ENCODE measurements at regions not wholly inside any gene's neighbourhood (a gene's known extent, or its start where the extent isn't known, plus 50 kb on each side); places are given as distances from the start of the nearest gene placed in this dataset.

DNA sequence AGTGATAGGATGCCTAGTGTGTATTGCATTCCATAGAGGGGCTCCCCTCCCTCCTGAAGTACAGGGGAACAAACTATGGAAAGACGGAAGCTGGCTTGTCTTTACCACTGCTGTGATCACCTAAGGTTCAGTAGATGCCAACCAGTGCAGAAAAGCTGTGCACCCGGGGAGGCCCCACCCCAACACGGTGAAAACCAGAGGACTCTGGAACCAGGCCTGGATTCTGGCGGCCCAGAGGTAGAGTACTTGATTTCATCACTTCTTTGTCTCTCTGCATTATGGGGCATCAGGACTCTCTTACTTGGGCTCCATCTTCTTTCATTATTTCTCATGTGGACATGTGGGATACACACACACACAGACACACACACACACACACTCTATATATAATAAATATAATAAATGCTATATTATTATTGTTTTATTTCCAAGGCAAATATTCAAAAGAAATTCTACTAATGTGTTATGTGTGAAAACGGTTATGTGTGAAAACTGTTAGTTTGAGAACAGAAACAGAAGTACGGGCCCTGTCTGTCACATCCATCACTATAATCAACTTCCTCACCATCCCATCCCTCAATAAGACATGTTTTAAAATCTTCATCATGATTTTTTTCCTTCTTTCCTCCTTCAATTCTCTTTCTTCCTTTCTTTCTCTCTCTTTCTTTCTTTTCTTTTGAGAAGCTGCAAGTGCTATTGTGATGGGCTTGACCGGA, 152.4 kb upstream of the CMC1 start:
- DNase-seq (ENCODE audit: low read depth) = no peak

DNA sequence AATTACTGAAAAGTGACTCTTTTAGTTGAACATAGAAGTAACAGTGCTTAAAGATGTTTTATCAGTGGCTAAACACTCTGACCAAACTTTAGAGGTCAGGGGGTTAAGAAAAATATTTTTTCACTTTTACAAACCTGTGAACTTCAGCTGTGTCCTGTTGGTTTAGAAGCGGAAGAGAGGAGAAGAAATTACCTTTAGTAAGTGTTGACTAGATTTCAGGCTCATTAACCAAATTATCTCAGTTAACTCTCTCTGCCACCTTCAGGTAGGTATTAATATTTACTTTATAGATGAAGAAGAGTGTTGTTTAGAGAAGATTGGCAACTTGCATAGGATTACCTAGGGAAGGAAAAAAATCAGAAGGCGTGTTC, 151.9 kb upstream of the CMC1 start:
- H3K36me3 ChIP-seq (ENCODE audit: control insufficient read depth, insufficient read depth, low read length) = no peaks in the 10 kb centered on the region
- no peaks in the 10 kb centered on the region for H3K27me3 ChIP-seq (ENCODE audit: control insufficient read depth, insufficient read depth, low read length)
- TF ChIP-seq, protein P1, sequence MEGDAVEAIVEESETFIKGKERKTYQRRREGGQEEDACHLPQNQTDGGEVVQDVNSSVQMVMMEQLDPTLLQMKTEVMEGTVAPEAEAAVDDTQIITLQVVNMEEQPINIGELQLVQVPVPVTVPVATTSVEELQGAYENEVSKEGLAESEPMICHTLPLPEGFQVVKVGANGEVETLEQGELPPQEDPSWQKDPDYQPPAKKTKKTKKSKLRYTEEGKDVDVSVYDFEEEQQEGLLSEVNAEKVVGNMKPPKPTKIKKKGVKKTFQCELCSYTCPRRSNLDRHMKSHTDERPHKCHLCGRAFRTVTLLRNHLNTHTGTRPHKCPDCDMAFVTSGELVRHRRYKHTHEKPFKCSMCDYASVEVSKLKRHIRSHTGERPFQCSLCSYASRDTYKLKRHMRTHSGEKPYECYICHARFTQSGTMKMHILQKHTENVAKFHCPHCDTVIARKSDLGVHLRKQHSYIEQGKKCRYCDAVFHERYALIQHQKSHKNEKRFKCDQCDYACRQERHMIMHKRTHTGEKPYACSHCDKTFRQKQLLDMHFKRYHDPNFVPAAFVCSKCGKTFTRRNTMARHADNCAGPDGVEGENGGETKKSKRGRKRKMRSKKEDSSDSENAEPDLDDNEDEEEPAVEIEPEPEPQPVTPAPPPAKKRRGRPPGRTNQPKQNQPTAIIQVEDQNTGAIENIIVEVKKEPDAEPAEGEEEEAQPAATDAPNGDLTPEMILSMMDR (IDR thresholded peaks at IDR 0.05; ENCODE audit: insufficient read depth, low read length, poor library complexity, severe bottlenecking) = no peak
- H3K4me3 ChIP-seq (ENCODE audit: low read depth, low read length) = no peak overlapping the region
- no peak for DNase-seq (ENCODE audit: low read depth)

More for the DNA sequence above, 152.4 kb upstream of the CMC1 start:
- Histone ChIP-seq H3K27me3 (ENCODE audit: control insufficient read depth, insufficient read depth, low read length) (no peaks in the 10 kb centered on the region), H3K36me3 (ENCODE audit: control insufficient read depth, insufficient read depth, low read length) (no peaks in the 10 kb centered on the region), H3K4me3 (ENCODE audit: low read depth, low read length) (no peak overlapping the region)
- TF ChIP-seq, protein P1 (IDR thresholded peaks at IDR 0.05; ENCODE audit: insufficient read depth, low read length, poor library complexity, severe bottlenecking) = no peak

DNA sequence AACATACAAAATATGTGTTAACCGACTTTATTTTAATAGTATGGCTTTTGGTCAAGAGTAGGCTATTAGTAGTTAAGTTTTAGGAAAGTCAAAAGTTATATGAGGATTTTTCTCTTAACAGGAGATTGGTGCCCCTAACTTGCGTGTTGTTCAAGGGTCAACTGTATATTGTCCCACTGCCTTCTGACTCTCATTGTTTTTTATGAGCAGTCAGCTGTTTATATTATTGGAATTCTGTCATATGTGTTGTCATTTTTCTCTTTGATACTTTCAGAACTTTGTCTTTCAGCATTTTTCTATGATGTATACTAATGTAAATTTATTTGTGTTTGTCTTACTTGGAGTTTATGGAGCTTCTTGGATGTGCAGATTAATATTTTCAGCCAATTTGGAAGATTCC, 142.1 kb upstream of the CMC1 start:
- TF ChIP-seq, protein P1 (IDR thresholded peaks at IDR 0.05; ENCODE audit: insufficient read depth, low read length, poor library complexity, severe bottlenecking) = no peak
- no peaks in the 10 kb centered on the region for H3K36me3 ChIP-seq (ENCODE audit: control insufficient read depth, insufficient read depth, low read length)

DNA sequence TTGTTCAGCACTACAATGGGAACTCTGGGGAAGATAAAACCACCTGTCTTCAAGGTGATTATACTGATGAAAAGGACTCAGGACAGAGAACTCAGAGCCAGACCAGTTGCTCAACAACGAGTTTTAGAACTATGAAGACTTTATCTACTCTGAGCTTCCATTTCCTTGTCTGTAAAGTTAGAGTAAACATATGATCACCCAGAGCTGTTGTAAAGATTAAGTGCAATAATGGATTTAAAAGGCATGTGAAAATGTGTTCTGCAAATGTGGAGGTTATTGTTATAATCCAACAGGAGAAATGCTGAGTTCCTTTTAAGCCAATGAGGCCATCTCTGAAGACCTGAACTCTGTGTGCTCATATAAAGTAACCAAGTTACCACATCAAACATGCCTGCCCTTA, 139.7 kb upstream of the CMC1 start:
- no peak overlapping the region for H3K4me3 ChIP-seq (ENCODE audit: low read depth, low read length)
- no peaks in the 10 kb centered on the region for H3K36me3 ChIP-seq (ENCODE audit: control insufficient read depth, insufficient read depth, low read length)
- TF ChIP-seq, protein P1 (IDR thresholded peaks at IDR 0.05; ENCODE audit: insufficient read depth, low read length, poor library complexity, severe bottlenecking) = no peak
- no peak for DNase-seq (ENCODE audit: low read depth)
- H3K27me3 ChIP-seq (ENCODE audit: control insufficient read depth, insufficient read depth, low read length) = no peaks in the 10 kb centered on the region

More for the DNA sequence above, 142.1 kb upstream of the CMC1 start:
- no peak overlapping the region for H3K4me3 ChIP-seq (ENCODE audit: low read depth, low read length)
- no peak for DNase-seq (ENCODE audit: low read depth)
- no peaks in the 10 kb centered on the region for H3K27me3 ChIP-seq (ENCODE audit: control insufficient read depth, insufficient read depth, low read length)

DNA sequence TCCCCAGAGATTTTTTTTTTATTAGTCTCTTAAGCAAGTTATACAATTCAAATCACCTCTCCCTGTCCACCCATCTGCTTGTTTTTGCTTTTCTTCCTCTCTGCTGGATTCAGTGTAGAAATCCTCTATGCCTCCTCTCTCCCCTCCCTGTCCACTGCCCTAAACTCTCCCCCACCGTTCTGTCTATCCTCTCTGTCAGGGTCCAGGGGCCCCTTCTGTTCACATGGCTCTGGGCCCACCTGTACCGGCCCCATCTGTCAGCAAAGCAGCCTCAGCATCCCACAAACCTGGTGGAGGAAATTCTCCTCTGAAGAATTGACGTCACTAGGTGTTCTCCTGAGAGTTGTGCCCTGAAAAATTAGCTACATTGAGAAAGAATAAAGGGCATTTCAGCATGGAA, 137.6 kb upstream of the CMC1 start:
- Histone ChIP-seq H3K36me3 (ENCODE audit: control insufficient read depth, insufficient read depth, low read length) (no peaks in the 10 kb centered on the region), H3K4me3 (ENCODE audit: low read depth, low read length) (no peak overlapping the region), H3K27me3 (ENCODE audit: control insufficient read depth, insufficient read depth, low read length) (no peaks in the 10 kb centered on the region)
- DNase-seq (ENCODE audit: low read depth) = no peak
- TF ChIP-seq, protein P1 (IDR thresholded peaks at IDR 0.05; ENCODE audit: insufficient read depth, low read length, poor library complexity, severe bottlenecking) = no peak
